HG02678 (cell line): ENCODE measurements at regions not wholly inside any gene's neighbourhood (a gene's known extent, or its start where the extent isn't known, plus 50 kb on each side); places are given as distances from the start of the nearest gene placed in this dataset.

Experiments
- ATAC-seq: cut with Tn5 transposase; IDR thresholded peaks from one replicate; pipeline ENCODE4 v1.9.1; 2021; ENCODE audit warnings: mild to moderate bottlenecking, moderate library complexity; ENCODE audit not compliant: unreplicated experiment

GRCh38 chr7:156194813-156195212 lies 382.6 kb upstream of the SHH start:
- no peak for ATAC-seq

GRCh38 chr7:156192921-156193320 lies 380.7 kb upstream of the SHH start:
- no peak for ATAC-seq

- ATAC-seq, result no peak
Observed at GRCh38 chr7:156191090-156191489, 378.8 kb upstream of the SHH start.

DNA sequence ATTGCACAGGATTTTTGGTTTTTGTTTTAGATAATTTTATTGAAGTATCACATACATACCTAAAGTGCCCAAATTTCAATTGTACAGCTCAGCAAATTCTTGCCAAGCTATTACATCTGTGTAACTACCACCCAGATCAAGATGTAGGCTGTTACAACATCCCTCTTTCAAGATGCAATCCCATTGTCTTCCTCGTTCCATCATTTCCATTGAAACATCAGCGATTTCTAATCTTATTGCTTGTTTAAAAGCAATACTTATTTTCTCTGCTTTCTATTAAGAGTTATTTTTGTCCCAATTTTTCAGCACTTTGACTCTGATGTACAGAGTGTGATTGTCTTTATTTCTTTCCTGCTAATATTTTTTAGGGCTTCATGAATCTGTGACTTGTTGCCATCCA lies 372.8 kb upstream of the SHH start:
- ATAC-seq, result no peak

- no peak for ATAC-seq
Observed at GRCh38 chr7:156184164-156184563, 371.9 kb upstream of the SHH start.

- no peak for ATAC-seq
Observed at GRCh38 chr7:156180451-156181229, 368.4 kb upstream of the SHH start.

GRCh38 chr7:156179872-156180390 lies 367.7 kb upstream of the SHH start:
- ATAC-seq, result no peak

DNA sequence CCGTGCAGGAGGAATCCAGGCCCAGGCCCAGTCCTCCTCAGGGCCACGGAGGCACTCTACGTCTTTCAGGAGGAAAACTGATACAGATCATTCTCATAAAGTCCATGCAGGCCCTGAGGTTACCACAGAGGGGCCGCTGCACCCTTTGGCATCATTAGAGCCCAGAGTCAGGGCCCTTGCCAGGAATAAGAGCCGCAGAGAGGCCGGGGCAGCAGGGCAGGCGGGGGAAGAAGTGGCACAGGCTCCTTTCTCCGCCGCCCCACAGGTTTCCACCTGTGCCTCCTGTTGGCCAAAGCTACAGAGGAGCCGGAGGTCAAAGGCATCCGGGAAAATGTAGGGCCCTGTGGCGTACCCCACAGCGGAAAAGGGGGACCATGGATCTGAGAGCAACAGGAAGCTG lies 366.6 kb upstream of the SHH start:
- no peak for ATAC-seq

GRCh38 chr7:156178214-156178613 lies 366.0 kb upstream of the SHH start:
- no peak for ATAC-seq

DNA sequence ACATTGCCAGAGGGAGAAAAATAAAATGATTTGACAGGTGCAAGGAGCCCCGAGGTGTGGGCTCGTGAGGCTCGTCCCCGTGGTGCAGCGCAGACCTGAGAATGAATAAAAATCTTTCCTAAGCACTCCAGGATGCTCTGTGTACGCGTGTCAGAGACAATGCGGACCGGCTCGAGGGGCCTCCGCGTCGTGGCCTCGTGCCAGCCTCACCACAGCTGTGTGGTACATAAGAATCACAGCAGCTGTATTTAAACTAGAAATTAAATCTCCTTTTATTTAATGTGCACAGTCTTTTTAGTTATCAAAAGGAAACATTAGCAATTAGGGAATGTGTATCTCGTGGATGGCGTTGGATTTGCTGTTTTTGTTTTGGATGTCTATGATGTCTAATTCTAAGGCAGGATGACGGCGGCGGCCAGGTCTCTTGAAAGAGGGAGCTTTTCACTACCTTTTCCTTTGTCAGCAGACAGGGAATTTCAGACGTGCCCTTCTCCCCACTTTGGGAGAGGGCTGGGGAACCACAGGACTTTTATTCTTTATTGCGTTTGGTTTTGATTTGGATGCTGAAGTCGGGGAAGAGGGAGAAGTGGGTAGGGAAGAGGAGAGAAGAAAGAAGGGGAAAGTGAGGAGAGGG lies 365.3 kb upstream of the SHH start:
- ATAC-seq, result no peak

DNA sequence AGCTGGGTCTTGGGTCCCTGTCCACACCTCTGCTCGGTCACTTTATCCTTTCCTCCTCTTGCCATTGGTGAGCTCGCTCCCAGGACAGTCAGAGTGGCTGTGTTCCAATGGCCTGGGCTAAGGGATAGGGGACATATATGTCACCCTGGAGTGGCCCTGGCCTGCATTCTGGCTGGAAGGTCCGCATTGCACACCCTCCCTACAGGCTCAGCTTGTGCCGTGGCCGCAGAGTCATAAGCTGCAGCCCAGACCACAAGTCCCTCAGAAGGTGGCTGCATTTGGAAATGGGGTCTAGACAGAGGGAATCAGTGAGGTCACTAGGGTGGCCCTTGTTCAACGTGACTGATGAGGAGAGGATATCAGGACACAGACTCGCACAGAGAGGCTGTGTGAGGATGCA lies 363.8 kb upstream of the SHH start:
- no peak for ATAC-seq

DNA sequence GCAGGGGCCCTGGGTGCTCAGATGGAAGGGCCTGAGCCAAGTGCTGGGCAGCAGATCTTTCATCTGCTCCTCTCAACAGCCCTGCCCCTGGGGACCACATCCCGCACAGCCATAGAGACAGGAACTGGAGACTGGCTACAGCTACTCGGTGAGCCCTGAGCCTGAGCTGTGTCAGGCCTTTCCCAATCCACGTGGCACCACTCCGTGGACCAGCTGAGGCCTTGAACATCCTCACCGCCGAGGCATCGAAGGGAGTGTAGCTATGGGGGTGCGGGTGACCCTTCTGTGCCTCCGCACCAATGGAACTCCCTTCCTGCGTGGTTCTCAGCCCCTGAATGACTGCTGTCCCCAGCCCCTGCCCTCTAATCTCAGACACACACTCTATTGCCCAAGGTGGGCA lies 362.7 kb upstream of the SHH start:
- ATAC-seq, result no peak

DNA sequence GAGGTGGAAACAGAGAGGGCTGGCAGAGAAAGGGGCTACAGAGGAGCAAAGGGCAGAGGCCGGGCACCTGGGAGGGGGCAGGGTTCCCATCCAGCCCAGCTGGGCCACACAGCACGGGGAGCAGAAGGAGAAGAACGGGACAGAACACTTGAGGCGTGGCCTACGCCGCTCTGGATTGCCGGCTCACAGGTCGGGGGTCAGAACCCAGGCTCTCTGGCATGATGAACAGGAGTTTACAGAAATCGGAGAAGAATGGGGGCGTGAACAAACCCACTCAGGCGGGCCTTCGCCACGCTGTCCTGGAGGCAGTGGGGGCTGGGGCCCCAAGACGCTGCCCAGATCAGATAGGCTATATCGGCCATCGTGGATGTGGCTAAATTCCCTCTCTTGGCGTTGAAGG lies 362.2 kb upstream of the SHH start:
- ATAC-seq, result no peak

- no peak for ATAC-seq
Observed at GRCh38 chr7:156173748-156174353, 361.6 kb upstream of the SHH start.

- ATAC-seq, result no peak
Observed at GRCh38 chr7:156173346-156173745, 361.1 kb upstream of the SHH start.

DNA sequence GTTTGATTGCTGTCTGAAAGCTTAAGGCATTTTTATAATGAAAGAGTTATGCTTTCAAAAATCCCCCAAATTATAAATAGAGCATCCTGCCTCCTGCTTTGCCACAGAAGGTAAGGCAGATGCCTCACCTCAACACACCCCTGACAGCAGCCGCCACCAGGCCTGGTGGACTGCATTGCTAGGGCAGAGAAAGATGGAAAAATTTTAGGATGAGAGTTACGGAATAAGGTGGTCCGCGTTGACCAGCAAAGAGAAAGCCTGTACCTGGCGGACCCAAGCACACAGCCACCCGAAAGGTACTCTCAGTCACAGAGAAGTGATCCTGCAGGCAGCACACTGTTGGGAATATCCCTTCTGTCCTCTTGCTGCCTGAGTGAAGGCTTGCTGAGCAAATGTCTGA lies 360.4 kb upstream of the SHH start:
- ATAC-seq, result no peak

DNA sequence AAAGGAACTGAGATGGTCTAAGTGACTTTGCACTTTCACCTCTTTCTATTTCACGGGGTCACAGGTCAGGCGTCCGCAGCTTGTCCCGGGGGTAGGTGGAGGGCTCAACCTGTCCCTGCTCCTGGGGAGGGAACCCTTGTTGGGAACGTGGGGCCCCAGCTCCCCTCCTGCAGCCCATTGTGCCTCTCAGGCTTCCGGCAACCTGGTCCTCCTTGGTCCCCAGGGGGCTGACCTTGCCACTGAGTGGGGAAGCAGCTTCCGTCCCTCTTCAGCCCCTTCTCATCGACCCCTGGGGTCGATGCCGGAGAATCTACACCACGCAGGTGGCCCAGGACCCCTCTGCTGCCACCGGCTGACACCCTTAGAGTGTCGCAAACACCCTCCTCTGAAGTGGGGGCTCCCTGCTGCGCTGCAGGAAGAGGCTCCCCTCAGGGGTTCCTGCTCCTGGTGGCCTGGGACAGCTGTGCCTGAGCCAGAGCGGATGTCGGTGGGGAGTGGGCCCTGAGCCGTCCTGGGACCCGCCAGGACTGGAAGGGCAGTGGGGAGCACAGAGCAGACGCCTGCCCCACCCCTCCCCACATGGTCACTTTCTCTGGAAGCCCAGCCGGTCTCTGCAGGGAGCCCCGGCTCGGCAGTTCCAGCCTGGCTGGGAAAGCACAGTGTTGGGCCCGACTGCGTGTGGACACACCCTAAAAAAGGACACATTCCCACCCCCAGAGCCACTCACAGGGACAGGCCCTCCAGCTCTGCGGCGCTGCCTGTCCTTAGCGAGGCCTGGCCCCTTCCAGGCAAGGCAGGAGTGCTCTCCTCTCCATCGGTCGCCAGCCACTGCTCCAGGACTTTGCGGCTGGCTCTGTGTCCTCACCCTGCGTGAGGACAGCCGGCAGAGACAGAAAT lies 357.5 kb upstream of the SHH start:
- no peak for ATAC-seq

DNA sequence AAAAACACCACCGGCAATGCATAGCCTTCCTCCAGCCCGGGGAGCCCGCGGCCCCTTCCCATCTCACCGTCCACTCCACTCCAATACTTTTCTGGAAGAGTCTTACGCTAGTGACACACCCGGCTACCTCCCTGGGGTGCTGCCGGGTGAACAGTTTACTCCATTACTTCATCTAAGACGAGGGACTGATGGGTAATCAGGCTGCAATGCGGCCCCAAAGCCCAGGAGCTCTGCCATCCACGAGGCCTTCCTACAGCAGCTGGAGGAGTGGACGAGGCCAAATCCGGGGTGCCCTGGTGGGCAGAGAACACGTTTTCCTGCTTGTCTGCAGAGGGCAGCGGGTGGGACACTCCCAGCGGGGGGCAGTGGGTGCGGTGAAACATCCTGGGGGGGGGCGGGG lies 356.2 kb upstream of the SHH start:
- no peak for ATAC-seq

DNA sequence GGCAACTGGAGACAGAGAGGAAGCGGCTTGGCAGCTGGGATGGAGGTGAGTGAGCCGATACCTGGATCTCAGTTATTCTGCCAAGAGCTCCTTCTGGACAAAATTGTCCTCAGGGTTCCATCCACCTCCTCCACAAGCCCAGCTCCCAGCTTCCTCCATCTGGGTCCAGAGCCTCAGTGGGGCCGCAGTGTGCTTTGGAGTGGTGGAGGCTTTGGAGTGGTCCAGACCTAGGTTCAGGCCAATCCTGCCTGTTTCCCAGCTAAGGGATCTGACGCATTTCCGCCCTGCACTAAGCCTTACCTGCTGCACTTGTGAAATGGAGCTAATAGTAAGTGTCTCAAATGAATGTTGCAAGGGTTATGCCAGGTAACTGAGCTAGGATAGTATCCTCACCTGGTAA lies 355.7 kb upstream of the SHH start:
- ATAC-seq, result no peak

DNA sequence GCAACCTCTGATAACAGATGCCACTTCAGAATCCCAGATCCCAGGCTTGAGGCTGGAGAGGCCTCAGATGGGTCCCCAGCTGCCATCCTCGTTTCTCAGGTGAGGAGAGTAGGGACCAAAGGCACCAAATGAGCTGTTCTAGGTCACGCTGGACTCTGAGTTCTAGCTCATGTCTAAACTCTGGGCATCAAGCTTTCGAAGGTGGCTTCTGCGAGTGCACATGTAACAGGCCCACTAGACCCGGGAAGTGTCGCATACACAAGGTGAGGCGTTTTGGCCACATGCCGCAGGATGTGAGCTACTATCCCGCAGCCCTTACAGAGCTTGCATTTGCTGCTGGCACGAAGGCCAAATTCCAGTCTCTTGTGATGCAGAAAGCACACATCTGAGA lies 355.1 kb upstream of the SHH start:
- no peak for ATAC-seq
